ENCODE measurements at regions not wholly inside any gene's neighbourhood (a gene's known extent, or its start where the extent isn't known, plus 50 kb on each side); places are given as distances from the start of the nearest gene placed in this dataset.
"Not testable (repeated sequence)": the region's sequence is repeated elsewhere in the genome, so short reads cannot be mapped to it uniquely, and the experiment has no call there.

DNA sequence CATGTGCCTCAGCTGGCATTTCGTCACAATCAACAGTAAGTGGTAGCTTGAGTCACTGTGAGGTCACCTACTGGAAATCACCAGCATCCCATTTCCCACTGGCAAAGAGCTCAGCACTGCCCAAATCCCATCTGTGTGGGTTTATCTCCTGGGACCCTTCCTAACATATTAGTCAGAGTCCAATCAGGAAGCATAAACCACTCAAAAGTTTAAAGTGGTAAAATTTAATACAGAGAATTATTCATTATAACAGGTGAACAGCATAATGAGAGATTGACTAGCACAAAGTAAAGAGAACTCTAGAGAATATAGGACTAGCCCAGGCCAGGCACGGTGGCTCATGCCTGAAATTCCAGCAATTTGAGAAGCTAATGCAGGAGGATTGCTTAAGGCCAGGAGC, 107.1 kb upstream of the TP53BP2 start:
- DNase-seq: peak; percentile 25

DNA sequence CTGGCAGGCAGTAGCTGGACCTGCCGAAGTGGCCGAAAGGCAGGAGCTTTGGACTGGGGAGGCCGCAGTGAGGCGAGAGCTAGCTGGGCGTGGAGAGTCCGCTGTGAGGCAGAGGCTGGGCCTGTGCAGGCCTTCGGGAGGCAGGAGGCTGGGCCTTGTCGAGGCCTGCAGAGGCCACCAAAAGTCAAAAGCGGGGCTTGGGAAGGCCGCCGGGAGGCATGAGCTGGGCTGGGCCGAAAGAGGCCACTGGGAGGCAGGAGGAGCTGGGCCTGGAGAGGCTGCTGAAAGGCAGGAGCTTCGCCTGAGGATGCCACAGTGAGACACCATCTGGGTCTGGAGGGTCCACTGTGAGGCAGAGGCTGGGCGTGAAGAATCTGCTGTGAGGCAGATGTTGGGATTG, 105.8 kb upstream of the TP53BP2 start:
- not testable (repeated sequence) for DNase-seq

DNA sequence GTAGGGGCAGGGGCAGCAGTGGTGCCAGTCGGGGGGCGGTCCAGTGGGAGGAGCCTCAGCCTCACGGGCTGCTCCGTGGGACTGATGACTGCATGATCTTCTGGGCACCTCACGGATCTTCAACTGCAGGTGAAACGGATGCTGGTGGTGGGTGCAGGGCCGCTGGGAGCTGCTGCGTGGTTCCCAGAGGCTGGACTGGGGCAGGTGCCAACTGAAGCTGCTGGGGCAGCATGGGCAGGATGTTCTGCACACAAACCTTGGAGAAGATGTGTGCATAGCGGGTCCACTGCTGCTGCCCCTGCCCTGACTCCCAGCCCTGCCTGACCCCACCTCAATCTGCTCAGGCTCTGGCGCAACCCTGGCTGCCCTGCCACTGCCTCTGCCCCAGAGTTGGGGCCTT, 104.2 kb upstream of the TP53BP2 start:
- not testable (repeated sequence) for DNase-seq

DNA sequence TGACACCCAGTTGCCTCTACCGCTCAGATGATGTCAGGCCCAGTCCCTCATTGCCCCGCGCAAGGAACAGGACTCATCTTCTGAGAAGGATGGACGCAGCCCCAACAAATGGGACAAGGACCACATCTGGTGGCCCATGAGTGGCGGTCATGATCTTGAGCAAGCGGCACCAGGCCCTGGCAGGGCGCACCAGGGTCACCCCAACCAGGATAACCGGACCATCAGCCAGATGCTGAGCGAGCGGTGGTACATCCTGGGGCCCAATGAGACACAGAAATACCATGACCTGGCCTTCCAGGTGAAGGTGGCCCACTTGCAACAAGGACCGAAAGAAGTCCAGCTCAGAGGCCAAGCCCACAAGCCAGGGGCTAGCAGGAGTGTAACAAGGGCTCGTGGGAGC, 102.3 kb upstream of the TP53BP2 start:
- DNase-seq: not testable (repeated sequence)

DNA sequence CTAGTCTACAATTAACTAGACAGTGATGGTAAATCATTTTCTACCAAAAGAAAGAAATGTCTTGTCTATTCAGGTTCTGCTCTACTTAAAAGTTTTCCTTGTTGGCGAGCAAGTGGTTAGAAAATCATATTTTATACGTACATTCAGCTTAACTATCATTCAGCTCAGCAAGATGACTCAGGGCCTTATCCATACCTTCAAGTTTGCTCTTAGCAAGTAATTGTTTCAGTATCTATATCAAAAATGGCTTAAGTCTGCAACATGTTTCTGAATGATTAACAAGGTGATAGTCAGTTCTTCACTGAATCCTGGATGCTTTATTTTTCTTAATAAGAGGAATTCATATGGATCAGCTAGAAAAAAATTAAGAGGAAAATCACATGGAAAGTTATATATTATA, 90.8 kb upstream of the TP53BP2 start:
- DNase-seq: not testable (repeated sequence)

DNA sequence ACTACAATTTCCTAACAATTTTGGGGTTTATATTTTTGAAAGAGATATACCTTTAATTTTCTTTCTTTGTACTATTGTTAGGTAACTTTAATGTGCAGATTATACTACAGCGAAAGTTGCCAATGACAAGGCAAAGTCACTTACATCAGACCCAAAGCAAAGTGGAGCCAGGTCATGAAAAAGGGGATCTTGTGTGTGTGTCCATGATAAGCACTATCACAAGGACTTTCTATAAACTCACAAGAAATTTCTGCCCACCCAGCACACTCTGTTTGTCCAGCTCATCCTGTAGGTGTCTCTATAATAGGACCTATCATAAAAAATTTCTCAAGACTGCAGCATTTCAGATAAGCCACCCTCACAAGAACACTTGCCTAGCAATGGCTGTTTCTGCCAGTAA, 85.7 kb upstream of the TP53BP2 start:
- not testable (repeated sequence) for DNase-seq

DNA sequence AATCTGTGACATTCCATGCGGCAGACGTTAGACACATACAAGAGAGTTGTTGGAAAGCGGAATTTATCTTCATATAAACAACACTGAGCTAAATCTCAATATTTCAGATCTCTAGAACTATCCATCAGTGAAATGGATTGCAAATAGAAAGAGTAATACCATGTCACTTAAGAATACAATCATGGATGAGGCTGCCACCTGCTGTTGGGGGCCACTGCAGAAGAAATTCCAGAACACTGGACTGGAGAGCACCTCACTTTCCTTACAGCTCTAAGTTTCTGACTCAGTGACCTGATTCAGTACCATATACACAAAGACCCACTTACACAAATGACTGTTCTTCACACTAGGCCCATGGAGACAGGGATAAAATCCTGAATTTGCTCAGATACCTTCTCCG, 75.1 kb upstream of the TP53BP2 start:
- DNase-seq: not testable (repeated sequence)

DNA sequence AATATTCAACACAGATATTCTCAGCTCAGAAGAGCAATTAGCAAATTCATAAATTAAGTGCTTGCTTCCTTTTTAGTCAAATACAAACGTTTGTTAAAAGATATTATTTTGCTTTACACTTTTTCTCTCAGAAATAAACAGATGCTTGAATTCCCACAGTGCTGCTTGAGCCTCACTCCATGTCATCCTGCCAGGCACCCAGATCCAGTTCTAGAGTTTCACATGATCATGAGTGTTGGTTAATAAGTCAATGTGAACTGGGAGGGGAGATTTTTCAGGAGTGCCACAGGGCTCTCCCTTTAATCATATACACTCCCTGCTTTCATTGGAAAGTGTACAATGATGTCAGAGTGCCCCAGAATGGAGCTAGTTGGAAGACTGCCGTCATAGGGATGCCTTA, 69.7 kb upstream of the TP53BP2 start:
- DNase-seq: not testable (repeated sequence)

DNA sequence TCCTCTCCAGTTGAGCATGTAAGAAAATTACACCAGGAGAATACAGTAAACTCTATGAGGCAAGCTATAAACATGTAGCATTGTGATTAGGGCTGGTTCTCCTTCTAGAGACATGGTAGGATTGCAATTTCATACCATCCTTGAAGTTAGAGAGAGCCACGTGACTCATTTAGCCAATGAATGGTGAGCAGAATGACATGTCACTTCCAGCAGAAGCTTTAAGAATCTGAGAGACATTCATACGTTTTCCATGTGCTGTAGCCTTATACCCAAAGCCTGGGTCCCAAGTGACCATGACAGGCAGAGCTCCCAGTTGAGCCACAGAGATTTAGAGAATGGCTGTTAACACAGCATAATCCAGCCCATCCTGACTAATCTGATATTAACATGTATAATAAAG, 68.0 kb upstream of the TP53BP2 start:
- not testable (repeated sequence) for DNase-seq

DNA sequence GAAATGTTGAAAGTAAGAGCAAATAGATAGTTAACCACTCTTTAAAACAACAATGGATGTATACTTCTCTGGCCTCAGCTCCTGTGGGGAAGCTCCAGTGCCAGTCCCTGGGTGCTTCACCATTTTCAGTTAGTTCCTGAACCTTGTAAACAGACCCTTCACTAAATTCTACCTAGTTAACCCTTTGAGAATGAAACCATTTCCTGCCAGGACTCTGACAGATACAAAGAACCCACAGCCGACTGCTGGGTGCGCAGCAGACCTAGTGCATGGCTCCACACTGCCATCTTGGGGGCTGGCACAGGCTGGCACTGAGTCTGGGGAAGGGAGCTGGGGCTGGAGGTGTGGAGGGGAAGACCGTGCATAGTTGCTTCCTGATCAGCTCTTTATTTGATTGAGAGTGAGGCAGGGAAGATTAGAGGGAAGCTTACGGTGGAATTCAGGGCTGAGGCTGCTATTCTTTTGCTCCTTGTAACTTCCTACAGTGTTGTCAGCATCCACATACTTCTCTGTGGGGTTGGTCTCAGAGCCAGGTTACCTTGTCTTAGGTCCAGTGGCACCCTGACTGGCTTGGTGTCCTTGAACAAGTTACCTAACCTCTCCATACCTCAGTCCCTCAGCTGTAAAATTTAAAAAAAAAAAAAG, 62.3 kb upstream of the TP53BP2 start:
- DNase-seq: not testable (repeated sequence)

DNA sequence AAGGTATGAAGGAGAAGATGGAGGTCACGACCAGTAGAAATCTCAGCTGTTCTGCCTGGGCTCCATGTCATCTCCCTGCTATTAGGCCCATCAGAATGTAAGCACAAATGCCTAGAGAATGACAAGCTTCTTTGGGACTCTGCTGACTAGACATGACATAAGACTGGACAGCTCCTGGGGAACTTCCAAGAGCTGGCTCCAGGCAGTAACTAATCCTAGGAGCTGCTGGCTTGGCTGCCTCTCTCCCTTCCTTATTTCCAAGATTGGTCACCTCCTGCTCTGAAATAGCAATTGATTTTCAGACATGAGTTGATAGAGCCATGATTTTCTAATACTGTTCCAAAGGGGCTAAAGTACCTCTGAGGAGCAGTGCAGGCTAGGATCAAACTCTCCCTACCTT, 57.5 kb upstream of the TP53BP2 start:
- not testable (repeated sequence) for DNase-seq

DNA sequence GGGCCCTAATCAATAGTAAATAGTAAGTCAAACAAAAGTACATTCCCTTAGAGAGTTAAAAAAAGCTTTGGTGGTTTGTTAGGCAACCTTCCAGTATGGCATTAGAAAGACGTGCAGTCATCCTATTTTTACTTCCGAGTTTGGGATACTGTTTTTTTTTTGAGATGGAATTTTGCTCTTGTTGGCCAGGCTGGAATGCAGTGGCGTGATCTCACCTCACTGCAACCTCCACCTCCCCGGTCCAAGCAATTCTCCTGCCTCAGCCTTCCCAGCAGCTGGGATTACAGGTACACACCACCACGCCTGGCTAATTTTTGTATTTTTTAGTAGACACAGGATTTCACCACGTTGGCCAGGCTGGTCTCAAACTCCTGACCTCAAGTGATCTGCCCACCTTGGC, 54.0 kb upstream of the TP53BP2 start:
- peak; percentile 29 for DNase-seq

DNA sequence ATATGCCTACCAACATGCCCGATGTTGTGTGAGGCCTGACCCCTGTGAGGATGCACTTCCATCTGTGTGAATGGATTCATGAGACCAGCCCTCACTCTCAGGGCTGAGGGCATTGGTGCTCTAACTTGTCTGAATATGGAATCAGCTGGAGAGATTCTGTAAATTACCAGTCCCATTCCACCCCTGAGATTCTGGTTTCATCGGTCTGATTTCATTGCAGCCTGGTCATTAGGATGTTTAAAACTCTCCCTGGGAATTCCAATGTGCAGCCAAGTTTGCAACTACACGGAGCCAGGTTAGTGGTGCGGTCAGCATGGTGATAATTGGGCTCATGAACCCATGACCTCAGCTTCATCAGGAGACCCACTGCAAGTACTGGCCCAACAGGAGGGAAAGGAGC, 51.4 kb upstream of the TP53BP2 start:
- DNase-seq: not testable (repeated sequence)

DNA sequence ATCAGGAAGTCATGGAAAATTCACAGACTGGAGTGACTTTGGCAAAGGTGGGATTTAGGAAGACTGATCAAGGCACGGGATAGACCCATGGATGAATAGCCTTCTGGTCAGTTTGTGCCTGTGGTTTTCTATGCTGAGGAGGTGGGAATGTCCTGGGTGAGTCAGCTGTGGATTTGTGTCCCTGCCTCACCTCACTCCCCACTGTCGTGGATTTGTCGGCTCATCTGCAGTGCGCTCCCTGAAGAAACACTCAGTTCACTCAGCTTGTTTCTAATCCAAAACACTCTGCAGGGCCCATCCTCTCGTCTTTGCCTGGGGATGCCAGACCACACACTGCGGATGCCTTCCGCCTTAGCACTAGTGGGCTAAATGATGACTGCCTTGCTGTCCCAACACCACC, 50.2 kb upstream of the TP53BP2 start:
- DNase-seq: not testable (repeated sequence)

All from EL (cell line).